ENCODE measurements at regions not wholly inside any gene's neighbourhood (a gene's known extent, or its start where the extent isn't known, plus 50 kb on each side); places are given as distances from the start of the nearest gene placed in this dataset.
A peak's percentile ranks its signal among the peaks of the same experiment; 100 is the strongest.

GRCh38 chr7:67781841-67782240 is 785.2 kb downstream of the TYW1 start:
- Histone ChIP-seq H3K4me3 (ENCODE audit: insufficient read depth, low read depth, low read length) (no peak overlapping the region), H3K36me3 (replicated peaks; ENCODE audit: control insufficient read depth, insufficient read depth, low read length) (no peaks in the 10 kb centered on the region)
- DNase-seq, result no peak

GRCh38 chr7:67786021-67786420 is 789.4 kb downstream of the TYW1 start:
- Histone ChIP-seq H3K4me3 (ENCODE audit: insufficient read depth, low read depth, low read length) (no peak overlapping the region), H3K36me3 (replicated peaks; ENCODE audit: control insufficient read depth, insufficient read depth, low read length) (no peaks in the 10 kb centered on the region), H3K27me3 (ENCODE audit: control insufficient read depth, insufficient read depth, low read length) (no peaks in the 10 kb centered on the region; the same call in 1 of the 2 replicates)
- no peak for DNase-seq

More at GRCh38 chr7:67781841-67782240, 785.2 kb downstream of the TYW1 start:
- no peaks in the 10 kb centered on the region; the same call in 1 of the 2 replicates for H3K27me3 ChIP-seq (ENCODE audit: control insufficient read depth, insufficient read depth, low read length)

- Histone ChIP-seq H3K27me3 (ENCODE audit: control insufficient read depth, insufficient read depth, low read length) (no peaks in the 10 kb centered on the region; the same call in 1 of the 2 replicates), H3K4me3 (ENCODE audit: insufficient read depth, low read depth, low read length) (no peak overlapping the region), H3K36me3 (replicated peaks; ENCODE audit: control insufficient read depth, insufficient read depth, low read length) (no peaks in the 10 kb centered on the region)
- DNase-seq, result peak; percentile 26
Observed at GRCh38 chr7:67788669-67789068, 792.0 kb downstream of the TYW1 start.

DNA sequence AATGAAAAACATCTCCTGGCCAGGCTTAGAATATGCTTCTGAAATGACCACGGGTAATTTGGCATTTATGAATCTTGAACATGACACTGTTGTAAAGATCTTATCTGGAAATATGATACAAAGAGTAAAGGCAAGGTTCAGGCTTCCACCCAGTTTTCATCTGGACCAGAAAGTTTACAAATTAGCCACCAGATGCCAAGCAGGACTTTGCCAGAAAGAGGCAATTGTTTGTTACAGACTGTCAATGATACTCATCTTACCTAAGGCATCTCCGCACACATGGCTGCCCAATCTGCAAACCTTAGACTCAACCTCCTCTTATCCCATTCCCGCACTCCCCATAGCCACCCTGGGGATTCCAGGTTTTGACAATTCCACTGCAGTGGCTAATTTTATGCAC is 795.3 kb downstream of the TYW1 start:
- Histone ChIP-seq H3K4me3 (ENCODE audit: insufficient read depth, low read depth, low read length) (no peak overlapping the region), H3K27me3 (ENCODE audit: control insufficient read depth, insufficient read depth, low read length) (no peaks in the 10 kb centered on the region), H3K36me3 (replicated peaks; ENCODE audit: control insufficient read depth, insufficient read depth, low read length) (no peaks in the 10 kb centered on the region)
- no peak for DNase-seq

- Histone ChIP-seq H3K4me3 (ENCODE audit: insufficient read depth, low read depth, low read length) (no peak overlapping the region), H3K27me3 (ENCODE audit: control insufficient read depth, insufficient read depth, low read length) (no peaks in the 10 kb centered on the region), H3K36me3 (replicated peaks; ENCODE audit: control insufficient read depth, insufficient read depth, low read length) (no peaks in the 10 kb centered on the region)
- no peak for DNase-seq
Observed at GRCh38 chr7:67794544-67794943, 797.9 kb downstream of the TYW1 start.

GRCh38 chr7:67803789-67804188 is 807.2 kb downstream of the TYW1 start:
- no peaks in the 10 kb centered on the region for H3K36me3 ChIP-seq (replicated peaks; ENCODE audit: control insufficient read depth, insufficient read depth, low read length)

GRCh38 chr7:67805921-67806471 is 809.4 kb downstream of the TYW1 start:
- DNase-seq, result no peak
- Histone ChIP-seq H3K27me3 (ENCODE audit: control insufficient read depth, insufficient read depth, low read length) (no peaks in the 10 kb centered on the region), H3K36me3 (replicated peaks; ENCODE audit: control insufficient read depth, insufficient read depth, low read length) (no peaks in the 10 kb centered on the region), H3K4me3 (ENCODE audit: insufficient read depth, low read depth, low read length) (no peak overlapping the region)

More at GRCh38 chr7:67803789-67804188, 807.2 kb downstream of the TYW1 start:
- Histone ChIP-seq H3K4me3 (ENCODE audit: insufficient read depth, low read depth, low read length) (no peak overlapping the region), H3K27me3 (ENCODE audit: control insufficient read depth, insufficient read depth, low read length) (no peaks in the 10 kb centered on the region)
- peak; percentile 18 for DNase-seq

- no peaks in the 10 kb centered on the region for H3K36me3 ChIP-seq (replicated peaks; ENCODE audit: control insufficient read depth, insufficient read depth, low read length)
- no peak for DNase-seq
- H3K4me3 ChIP-seq (ENCODE audit: insufficient read depth, low read depth, low read length), result no peak overlapping the region
Observed at GRCh38 chr7:67807826-67808225, 811.2 kb downstream of the TYW1 start.

DNA sequence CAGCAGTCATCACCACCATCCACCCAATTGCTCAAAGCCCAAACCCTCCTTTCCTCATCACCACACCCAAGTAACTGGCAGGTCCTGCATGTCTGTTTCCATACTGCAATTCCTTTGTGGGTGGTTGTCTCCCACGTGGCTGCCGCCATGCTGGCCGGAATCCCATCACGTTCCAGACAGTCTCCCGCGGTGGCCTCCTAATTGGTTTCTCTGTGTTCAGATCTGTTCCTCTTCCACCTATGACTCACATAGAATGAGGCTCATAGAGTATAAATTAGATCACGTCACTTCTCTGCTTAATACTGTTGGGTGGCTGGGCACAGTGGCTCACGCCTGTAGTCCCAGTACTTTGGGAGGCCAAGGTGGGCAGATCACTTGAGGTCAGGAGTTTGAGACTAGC is 813.0 kb downstream of the TYW1 start:
- no peak for DNase-seq
- no peaks in the 10 kb centered on the region for H3K36me3 ChIP-seq (replicated peaks; ENCODE audit: control insufficient read depth, insufficient read depth, low read length)
- no peak overlapping the region for H3K4me3 ChIP-seq (ENCODE audit: insufficient read depth, low read depth, low read length)
- no peaks in the 10 kb centered on the region for H3K27me3 ChIP-seq (ENCODE audit: control insufficient read depth, insufficient read depth, low read length)

More at GRCh38 chr7:67807826-67808225, 811.2 kb downstream of the TYW1 start:
- H3K27me3 ChIP-seq (ENCODE audit: control insufficient read depth, insufficient read depth, low read length), result no peaks in the 10 kb centered on the region

DNA sequence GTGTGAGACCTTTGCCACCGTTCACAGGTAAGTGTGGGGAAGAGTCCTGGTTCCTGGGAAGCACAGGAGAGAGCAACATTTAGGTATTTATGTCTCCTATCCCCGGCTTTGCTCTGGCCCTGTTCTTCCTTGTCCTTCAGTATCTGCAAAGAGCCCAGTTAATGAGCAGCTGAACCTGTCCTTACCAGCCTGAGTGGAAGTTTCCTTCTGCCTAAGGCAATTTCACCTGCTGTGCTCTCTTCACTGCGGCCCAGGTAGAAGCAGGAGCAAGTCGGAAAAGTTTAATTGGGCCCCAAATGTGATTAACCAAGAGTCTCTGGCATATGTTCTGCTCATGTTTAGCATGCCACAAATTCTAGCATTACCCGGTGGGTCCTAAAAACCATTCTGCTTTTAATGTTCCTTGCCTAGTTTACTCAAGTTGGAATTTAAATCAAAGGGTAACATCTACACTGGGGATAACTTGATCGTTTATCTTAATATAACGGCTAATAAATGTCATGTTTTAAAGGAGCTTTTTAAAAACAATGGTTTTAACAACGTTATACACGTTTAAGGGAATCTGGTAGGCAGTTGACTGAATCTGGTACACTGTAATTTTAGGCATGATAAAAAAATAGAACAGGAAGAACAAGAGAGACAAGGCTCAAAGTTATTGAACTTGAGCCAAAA is 817.1 kb downstream of the TYW1 start:
- no peak overlapping the region for H3K4me3 ChIP-seq (ENCODE audit: insufficient read depth, low read depth, low read length)
- H3K36me3 ChIP-seq (replicated peaks; ENCODE audit: control insufficient read depth, insufficient read depth, low read length), result no peaks in the 10 kb centered on the region
- H3K27me3 ChIP-seq (ENCODE audit: control insufficient read depth, insufficient read depth, low read length), result no peaks in the 10 kb centered on the region
- DNase-seq, result no peak

GRCh38 chr7:67817481-67817880 is 820.8 kb downstream of the TYW1 start:
- no peak overlapping the region for H3K4me3 ChIP-seq (ENCODE audit: insufficient read depth, low read depth, low read length)
- H3K36me3 ChIP-seq (replicated peaks; ENCODE audit: control insufficient read depth, insufficient read depth, low read length), result no peaks in the 10 kb centered on the region
- no peaks in the 10 kb centered on the region for H3K27me3 ChIP-seq (ENCODE audit: control insufficient read depth, insufficient read depth, low read length)
- DNase-seq, result no peak

GRCh38 chr7:67821116-67821515 is 824.5 kb downstream of the TYW1 start:
- no peak overlapping the region for H3K4me3 ChIP-seq (ENCODE audit: insufficient read depth, low read depth, low read length)
- DNase-seq, result no peak
- H3K27me3 ChIP-seq (ENCODE audit: control insufficient read depth, insufficient read depth, low read length), result no peaks in the 10 kb centered on the region
- H3K36me3 ChIP-seq (replicated peaks; ENCODE audit: control insufficient read depth, insufficient read depth, low read length), result no peaks in the 10 kb centered on the region

GRCh38 chr7:67823345-67823744 is 826.7 kb downstream of the TYW1 start:
- no peak overlapping the region for H3K4me3 ChIP-seq (ENCODE audit: insufficient read depth, low read depth, low read length)
- DNase-seq, result no peak
- H3K36me3 ChIP-seq (replicated peaks; ENCODE audit: control insufficient read depth, insufficient read depth, low read length), result no peaks in the 10 kb centered on the region
- no peaks in the 10 kb centered on the region for H3K27me3 ChIP-seq (ENCODE audit: control insufficient read depth, insufficient read depth, low read length)

DNA sequence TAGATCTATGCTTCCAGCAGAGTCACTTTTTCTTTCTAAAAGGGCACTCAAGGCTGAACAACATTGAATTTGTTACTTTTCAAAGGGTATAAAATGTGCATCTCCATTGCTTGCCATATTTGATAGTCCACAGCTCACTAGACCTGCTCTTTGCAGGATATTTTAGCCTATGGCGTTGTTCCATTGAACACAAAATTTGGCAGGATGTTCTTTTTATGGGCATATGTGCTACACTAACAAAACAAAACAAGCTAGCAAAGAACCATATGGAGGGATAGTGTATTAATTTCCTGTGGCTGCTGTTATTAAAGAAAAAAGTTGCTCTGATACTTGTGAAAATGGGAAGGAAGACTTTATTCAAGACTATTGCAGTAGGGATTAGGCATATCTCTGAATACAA is 828.7 kb downstream of the TYW1 start:
- no peaks in the 10 kb centered on the region for H3K27me3 ChIP-seq (ENCODE audit: control insufficient read depth, insufficient read depth, low read length)
- no peaks in the 10 kb centered on the region for H3K36me3 ChIP-seq (replicated peaks; ENCODE audit: control insufficient read depth, insufficient read depth, low read length)
- no peak for DNase-seq
- no peak overlapping the region for H3K4me3 ChIP-seq (ENCODE audit: insufficient read depth, low read depth, low read length)

DNA sequence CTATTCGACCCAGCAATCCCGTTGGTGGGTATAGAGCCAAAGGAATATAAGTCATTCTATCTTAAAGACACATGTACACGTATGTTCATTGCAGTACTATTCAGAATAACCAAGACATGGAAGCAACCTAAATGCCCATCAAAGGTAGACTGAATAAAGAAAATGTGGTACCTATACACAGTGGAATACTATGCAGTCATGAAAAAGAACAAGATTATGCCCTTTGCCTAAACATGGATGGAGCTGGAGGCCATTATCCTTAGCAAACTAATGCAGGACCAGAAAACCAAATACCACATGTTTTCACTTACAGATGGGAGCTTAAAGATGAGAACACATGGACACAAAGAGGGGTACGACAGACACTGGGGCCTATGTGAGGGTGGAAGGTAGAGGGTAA is 845.3 kb downstream of the TYW1 start:
- Histone ChIP-seq H3K4me3 (ENCODE audit: insufficient read depth, low read depth, low read length) (no peak overlapping the region), H3K36me3 (replicated peaks; ENCODE audit: control insufficient read depth, insufficient read depth, low read length) (no peaks in the 10 kb centered on the region), H3K27me3 (ENCODE audit: control insufficient read depth, insufficient read depth, low read length) (no peaks in the 10 kb centered on the region)
- DNase-seq, result no peak
